Erythroblast (primary cell): ENCODE measurements at regions not wholly inside any gene's neighbourhood (a gene's known extent, or its start where the extent isn't known, plus 50 kb on each side); places are given as distances from the start of the nearest gene placed in this dataset.

Source experiments
- GATA1 ChIP-seq: IDR thresholded peaks from 2 replicates; pipeline ENCODE4 v1.6.1; 2011; ENCODE audit warnings: low read depth, mild to moderate bottlenecking, control low read depth, low read length, moderate library complexity
- POLR2A ChIP-seq: IDR thresholded peaks from 2 replicates; pipeline ENCODE4 v1.6.1; 2011; ENCODE audit warnings: mild to moderate bottlenecking, low read length

GRCh38 chr20:17108896-17109295 is 117.9 kb upstream of the PCSK2 start:
- no peak for TF ChIP-seq POLR2A
- TF ChIP-seq GATA1, result no peak
